K562 (cell line): ENCODE measurements at regions not wholly inside any gene's neighbourhood (a gene's known extent, or its start where the extent isn't known, plus 50 kb on each side); places are given as distances from the start of the nearest gene placed in this dataset.

Source experiments
- ATAC-seq: fragments of 200-7000 bp; cut with Tn5 transposase; 3 replicates; pipeline ENCODE4 v1.9.1; 2020; ENCODE audit warnings: moderate library complexity
- BruUV-seq: library from RNA; stranded (reverse); fragments of 400-500 nt; replicated peaks from 2 replicates; lab custom pipeline; 2021; lab: Mats Ljungman, UMichigan
- CTCF ChIA-PET: fragments of 300-600 bp; formaldehyde crosslinking; extraction: SDS; loops from one replicate; lab custom pipeline; 2021; ENCODE audit warnings: low intra/inter-chr PET ratio; lab: Yijun Ruan, JAX
- POLR2A ChIA-PET: fragments of 300-600, 350-650 bp; sonication (Branson Sonifier 250); formaldehyde crosslinking; extraction: SDS; loops from one replicate; lab custom pipeline; 2021; ENCODE audit warnings: antibody characterized with exemption, inconsistent platforms; lab: Yijun Ruan, JAX
- DNase-seq, 4 experiments: peaks; one replicate each; pipeline versions ENCODE4 v3.0.0 to v3.0.0-alpha.2; 2011 to 2018; ENCODE audit warnings: low spot score in 3 of 4, mixed read lengths in 3 of 4; ENCODE audit errors: extremely low read depth in 1 of 4
- FAIRE-seq: peaks from 2 replicates; lab custom pipeline; 2011; peaks lifted over from hg19 to GRCh38; lab: Jason Lieb, UNC
- H2AFZ ChIP-seq: 2 replicates; pipeline ENCODE4 v1.6.0; 2011; ENCODE audit warnings: low read depth, low read length, control low read depth, inconsistent platforms
- H3K27ac ChIP-seq: fragments of 200-600 bp; 3 replicates; pipeline ENCODE4 v1.8.0; 2011; ENCODE audit warnings: low read depth, mild to moderate bottlenecking, control low read depth, inconsistent platforms, low read length, moderate library complexity, mixed read lengths; ENCODE audit errors: extremely low read depth
- H3K27me3 ChIP-seq, 2 experiments: fragments of 300-600 bp in 1 of 2; 2 replicates in 1 of 2; 3 replicates in 1 of 2; pipeline versions ENCODE4 v1.6.0 to v1.8.0; 2011; ENCODE audit warnings: inconsistent platforms in 2 of 2, low read length in 2 of 2, mild to moderate bottlenecking in 1 of 2, mixed read lengths in 1 of 2, moderate library complexity in 1 of 2; ENCODE audit not compliant: control insufficient read depth in 2 of 2, insufficient read depth in 2 of 2
- H3K36me3 ChIP-seq: fragments of 300-600 bp; 3 replicates; pipeline ENCODE4 v1.8.0; 2011; ENCODE audit warnings: mild to moderate bottlenecking, low read length, inconsistent platforms; ENCODE audit not compliant: control insufficient read depth, insufficient read depth
- H3K4me1 ChIP-seq, 2 experiments: fragments of 200-600 bp in 1 of 2; replicated peaks in 1 of 2; 2 replicates in 1 of 2; 3 replicates in 1 of 2; pipeline versions ENCODE4 v1.5.1 to v1.8.0; 2011; ENCODE audit warnings: inconsistent platforms in 2 of 2, low read length in 2 of 2, mild to moderate bottlenecking in 1 of 2, mixed read lengths in 1 of 2, moderate library complexity in 1 of 2; ENCODE audit not compliant: control insufficient read depth in 2 of 2, insufficient read depth in 2 of 2
- H3K4me2 ChIP-seq: 2 replicates; pipeline ENCODE4 v1.6.1; 2011; ENCODE audit warnings: low read length, control low read depth, inconsistent platforms, mixed read lengths; ENCODE audit not compliant: insufficient read depth
- H3K4me3 ChIP-seq: fragments of 200-600 bp; sonication (generic), shearing (Covaris generic); 2 replicates; pipeline ENCODE4 v1.5.1; 2016; ENCODE audit warnings: control low read depth, inconsistent platforms
- H3K79me2 ChIP-seq: fragments of 200-600 bp; 3 replicates; pipeline ENCODE4 v1.8.0; 2011; ENCODE audit warnings: low read length, inconsistent platforms; ENCODE audit not compliant: control insufficient read depth, insufficient read depth
- H3K9ac ChIP-seq, 2 experiments: 2 replicates each; pipeline versions ENCODE4 v1.6.0 to v1.6.1; 2011; ENCODE audit warnings: low read depth in 2 of 2, low read length in 2 of 2, control low read depth in 1 of 2, inconsistent platforms in 1 of 2, mild to moderate bottlenecking in 1 of 2, mixed read lengths in 1 of 2; ENCODE audit not compliant: insufficient read depth in 1 of 2
- H3K9me1 ChIP-seq: one replicate; pipeline ENCODE4 v1.6.0; 2011; ENCODE audit warnings: inconsistent platforms, mild to moderate bottlenecking, low read length, moderate library complexity; ENCODE audit not compliant: control insufficient read depth, insufficient read depth
- H3K9me3 ChIP-seq: replicated peaks from 2 replicates; pipeline ENCODE4 v1.5.1; 2011; ENCODE audit warnings: low read depth, low read length, inconsistent platforms; ENCODE audit not compliant: control insufficient read depth, insufficient read depth
- H4K20me1 ChIP-seq: replicated peaks from 2 replicates; pipeline ENCODE4 v1.6.1; 2011; ENCODE audit warnings: low read length, inconsistent platforms, mixed read lengths; ENCODE audit not compliant: control insufficient read depth, insufficient read depth
- GABPA ChIP-seq: fragments of 200-800 bp; sonication (Bioruptor generic); conservative IDR thresholded peaks from 2 replicates; pipeline ENCODE4 v1.6.1; 2016; ENCODE audit warnings: low read depth, missing genetic modification characterization, missing compliant biosample characterization
- GTF2B ChIP-seq: IDR thresholded peaks from 2 replicates; pipeline ENCODE4 v1.6.1; 2011; ENCODE audit not compliant: insufficient read length; ENCODE audit errors: extremely low read depth
- KLF10 ChIP-seq: fragments of 250-450 bp; sonication (Bioruptor Pico); IDR thresholded peaks from 2 replicates; pipeline ENCODE4 v1.6.1; 2021; ENCODE audit warnings: matching md5 sums
- L3MBTL2 ChIP-seq: fragments of 450-650 bp; IDR thresholded peaks from 2 replicates; pipeline ENCODE4 v1.6.1; 2016; ENCODE audit warnings: mild to moderate bottlenecking, moderate library complexity
- PHF8 ChIP-seq: fragments of 200-600 bp; sonication (generic); IDR thresholded peaks from 2 replicates; pipeline ENCODE4 v1.6.1; 2012; ENCODE audit warnings: mixed run types, mild to moderate bottlenecking, inconsistent platforms, low read length, moderate library complexity, borderline replicate concordance
- SMARCA4 ChIP-seq: fragments of 450-650 bp; IDR thresholded peaks from 2 replicates; pipeline ENCODE4 v1.6.1; 2016
- ZBED1 ChIP-seq: IDR thresholded peaks from 2 replicates; pipeline ENCODE4 v1.6.1; 2014
- WGBS: fragments of 100-300 bp; shearing (Covaris generic); methylation state at CpG from one replicate; pipeline ENCODE4 v1.1.6; 2016; ENCODE audit warnings: low coverage, mixed read lengths; ENCODE audit not compliant: insufficient coverage; ENCODE audit errors: missing lambda C conversion rate; 5-methylcytosine and 5-hydroxymethylcytosine counted together
- in situ Hi-C: fragments of 300-500 bp; cut with MboI; formaldehyde crosslinking; loops from 4 replicates; pipeline ENCODE4 v1.15.0; 2018; ENCODE audit warnings: inconsistent platforms, mixed read lengths
- intact Hi-C: fragments of 100-400 bp; cut with micrococcal nuclease; formaldehyde crosslinking; loops from 2 replicates; pipeline ENCODE4 v1.14.2; 2022
- TF ChIP-seq, protein P1 (sequence below), 2 experiments: fragments of 250-450 bp in 1 of 2; fragments of 450-650 bp in 1 of 2; sonication (Bioruptor Pico) in 1 of 2; IDR thresholded peaks; 2 replicates each; pipeline versions ENCODE4 v1.6.1 to v1.8.0; 2016 to 2021; ENCODE audit warnings: mild to moderate bottlenecking in 2 of 2, moderate library complexity in 2 of 2, missing compliant biosample characterization in 1 of 2, missing genetic modification characterization in 1 of 2
- TF ChIP-seq, protein P2 (sequence below): sonication (generic); formaldehyde crosslinking; IDR thresholded peaks from 2 replicates; pipeline ENCODE4 v1.9.0; 2022; ENCODE audit warnings: mild to moderate bottlenecking, missing genetic modification reagents
- TF ChIP-seq, protein P3 (sequence below): sonication (generic); formaldehyde crosslinking; IDR thresholded peaks from 2 replicates; pipeline ENCODE4 v1.8.1; 2023; ENCODE audit warnings: missing genetic modification reagents, mild to moderate bottlenecking, borderline replicate concordance
- TF ChIP-seq, protein P4 (sequence below), 2 experiments: fragments of 200-800 bp in 1 of 2; sonication (Bioruptor generic) in 1 of 2; sonication (generic) in 1 of 2; formaldehyde crosslinking in 1 of 2; IDR thresholded peaks in 1 of 2; conservative IDR thresholded peaks in 1 of 2; 2 replicates each; pipeline versions ENCODE4 v1.5.0 to v1.6.1; 2016 to 2020; ENCODE audit warnings: missing compliant biosample characterization in 1 of 2, missing genetic modification characterization in 1 of 2, missing genetic modification reagents in 1 of 2

- intact Hi-C loops, result no loop called here
- CTCF ChIA-PET, result no interaction called here
- TF ChIP-seq GTF2B (no peak), GABPA (no peak), SMARCA4 (no peak), KLF10 (CRISPR knock-in tag) (no peak), L3MBTL2 (no peak), ZBED1 (no peak), PHF8 (no peak)
- TF ChIP-seq, protein P1, sequence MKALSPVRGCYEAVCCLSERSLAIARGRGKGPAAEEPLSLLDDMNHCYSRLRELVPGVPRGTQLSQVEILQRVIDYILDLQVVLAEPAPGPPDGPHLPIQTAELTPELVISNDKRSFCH (CRISPR knock-in tag; IDR thresholded peaks at IDR 0.05), result no peak
- TF ChIP-seq, protein P1 (tag; IDR thresholded peaks at IDR 0.05), result no peak
- TF ChIP-seq, protein P2, sequence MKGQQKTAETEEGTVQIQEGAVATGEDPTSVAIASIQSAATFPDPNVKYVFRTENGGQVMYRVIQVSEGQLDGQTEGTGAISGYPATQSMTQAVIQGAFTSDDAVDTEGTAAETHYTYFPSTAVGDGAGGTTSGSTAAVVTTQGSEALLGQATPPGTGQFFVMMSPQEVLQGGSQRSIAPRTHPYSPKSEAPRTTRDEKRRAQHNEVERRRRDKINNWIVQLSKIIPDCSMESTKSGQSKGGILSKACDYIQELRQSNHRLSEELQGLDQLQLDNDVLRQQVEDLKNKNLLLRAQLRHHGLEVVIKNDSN, result no peak
- TF ChIP-seq, protein P3, sequence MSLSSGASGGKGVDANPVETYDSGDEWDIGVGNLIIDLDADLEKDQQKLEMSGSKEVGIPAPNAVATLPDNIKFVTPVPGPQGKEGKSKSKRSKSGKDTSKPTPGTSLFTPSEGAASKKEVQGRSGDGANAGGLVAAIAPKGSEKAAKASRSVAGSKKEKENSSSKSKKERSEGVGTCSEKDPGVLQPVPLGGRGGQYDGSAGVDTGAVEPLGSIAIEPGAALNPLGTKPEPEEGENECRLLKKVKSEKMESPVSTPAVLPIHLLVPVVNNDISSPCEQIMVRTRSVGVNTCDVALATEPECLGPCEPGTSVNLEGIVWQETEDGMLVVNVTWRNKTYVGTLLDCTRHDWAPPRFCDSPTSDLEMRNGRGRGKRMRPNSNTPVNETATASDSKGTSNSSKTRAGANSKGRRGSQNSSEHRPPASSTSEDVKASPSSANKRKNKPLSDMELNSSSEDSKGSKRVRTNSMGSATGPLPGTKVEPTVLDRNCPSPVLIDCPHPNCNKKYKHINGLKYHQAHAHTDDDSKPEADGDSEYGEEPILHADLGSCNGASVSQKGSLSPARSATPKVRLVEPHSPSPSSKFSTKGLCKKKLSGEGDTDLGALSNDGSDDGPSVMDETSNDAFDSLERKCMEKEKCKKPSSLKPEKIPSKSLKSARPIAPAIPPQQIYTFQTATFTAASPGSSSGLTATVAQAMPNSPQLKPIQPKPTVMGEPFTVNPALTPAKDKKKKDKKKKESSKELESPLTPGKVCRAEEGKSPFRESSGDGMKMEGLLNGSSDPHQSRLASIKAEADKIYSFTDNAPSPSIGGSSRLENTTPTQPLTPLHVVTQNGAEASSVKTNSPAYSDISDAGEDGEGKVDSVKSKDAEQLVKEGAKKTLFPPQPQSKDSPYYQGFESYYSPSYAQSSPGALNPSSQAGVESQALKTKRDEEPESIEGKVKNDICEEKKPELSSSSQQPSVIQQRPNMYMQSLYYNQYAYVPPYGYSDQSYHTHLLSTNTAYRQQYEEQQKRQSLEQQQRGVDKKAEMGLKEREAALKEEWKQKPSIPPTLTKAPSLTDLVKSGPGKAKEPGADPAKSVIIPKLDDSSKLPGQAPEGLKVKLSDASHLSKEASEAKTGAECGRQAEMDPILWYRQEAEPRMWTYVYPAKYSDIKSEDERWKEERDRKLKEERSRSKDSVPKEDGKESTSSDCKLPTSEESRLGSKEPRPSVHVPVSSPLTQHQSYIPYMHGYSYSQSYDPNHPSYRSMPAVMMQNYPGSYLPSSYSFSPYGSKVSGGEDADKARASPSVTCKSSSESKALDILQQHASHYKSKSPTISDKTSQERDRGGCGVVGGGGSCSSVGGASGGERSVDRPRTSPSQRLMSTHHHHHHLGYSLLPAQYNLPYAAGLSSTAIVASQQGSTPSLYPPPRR, result no peak
- TF ChIP-seq, protein P4, sequence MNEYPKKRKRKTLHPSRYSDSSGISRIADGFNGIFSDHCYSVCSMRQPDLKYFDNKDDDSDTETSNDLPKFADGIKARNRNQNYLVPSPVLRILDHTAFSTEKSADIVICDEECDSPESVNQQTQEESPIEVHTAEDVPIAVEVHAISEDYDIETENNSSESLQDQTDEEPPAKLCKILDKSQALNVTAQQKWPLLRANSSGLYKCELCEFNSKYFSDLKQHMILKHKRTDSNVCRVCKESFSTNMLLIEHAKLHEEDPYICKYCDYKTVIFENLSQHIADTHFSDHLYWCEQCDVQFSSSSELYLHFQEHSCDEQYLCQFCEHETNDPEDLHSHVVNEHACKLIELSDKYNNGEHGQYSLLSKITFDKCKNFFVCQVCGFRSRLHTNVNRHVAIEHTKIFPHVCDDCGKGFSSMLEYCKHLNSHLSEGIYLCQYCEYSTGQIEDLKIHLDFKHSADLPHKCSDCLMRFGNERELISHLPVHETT (CRISPR knock-in tag; conservative IDR thresholded peaks at IDR 0.05 in 1 of 2, IDR thresholded peaks at IDR 0.05 in 1 of 2), result no peak
Observed at GRCh38 chr15:95624616-95625361, 705.7 kb upstream of the NR2F2 start.

More at GRCh38 chr15:95624616-95625361, 705.7 kb upstream of the NR2F2 start:
- no peak overlapping the region for H3K9ac ChIP-seq
- no peaks in the 10 kb centered on the region for H3K79me2 ChIP-seq
- 56% methylated on average over 6 of the region's 6 CpGs for WGBS
- DNase-seq (no peak), FAIRE-seq (no peak), ATAC-seq (no peak)
- H4K20me1 ChIP-seq, result no peaks in the 10 kb centered on the region
- in situ Hi-C loops, result no loop called here
- H2AFZ ChIP-seq, result no peak overlapping the region
- H3K9me3 ChIP-seq, result no peaks in the 10 kb centered on the region; the same call in 1 of the 2 replicates
- no peak overlapping the region for H3K4me2 ChIP-seq
- no peaks in the 10 kb centered on the region for H3K27me3 ChIP-seq
- no peaks in the 10 kb centered on the region for H3K4me1 ChIP-seq
- no TSS peak for BruUV-seq
- POLR2A ChIA-PET, result interaction anchor here (0.7 kb wide), 1 partner anchor 379 kb away, joined by 3 read pairs; no protein-coding TSS in a partner anchor
- H3K36me3 ChIP-seq, result no peaks in the 10 kb centered on the region
- H3K4me3 ChIP-seq, result no peak overlapping the region
- H3K27ac ChIP-seq, result no peak overlapping the region
- H3K9me1 ChIP-seq, result no peaks in the 10 kb centered on the region
